Ovary (tissue), 3 donors: ENCODE measurements at regions not wholly inside any gene's neighbourhood (a gene's known extent, or its start where the extent isn't known, plus 50 kb on each side); places are given as distances from the start of the nearest gene placed in this dataset.

ENCODE experiments used
- POLR2A ChIP-seq: fragments of 450-650 bp; IDR thresholded peaks from one replicate; pipeline ENCODE4 v1.6.1; 2017; ENCODE audit warnings: antibody characterized with exemption, mild to moderate bottlenecking, moderate library complexity
- TF ChIP-seq, protein P1 (sequence below), 3 donors: fragments of 450-650 bp in 2 of 3; fragments of 200-600 bp in 1 of 3; IDR thresholded peaks; one replicate each; pipeline versions ENCODE4 v1.5.1 to v1.8.0; 2016 to 2022; ENCODE audit warnings: antibody characterized with exemption in 3 of 3, mild to moderate bottlenecking in 1 of 3
- donor health status: DM: no; HTN: no; CAD: no.

DNA sequence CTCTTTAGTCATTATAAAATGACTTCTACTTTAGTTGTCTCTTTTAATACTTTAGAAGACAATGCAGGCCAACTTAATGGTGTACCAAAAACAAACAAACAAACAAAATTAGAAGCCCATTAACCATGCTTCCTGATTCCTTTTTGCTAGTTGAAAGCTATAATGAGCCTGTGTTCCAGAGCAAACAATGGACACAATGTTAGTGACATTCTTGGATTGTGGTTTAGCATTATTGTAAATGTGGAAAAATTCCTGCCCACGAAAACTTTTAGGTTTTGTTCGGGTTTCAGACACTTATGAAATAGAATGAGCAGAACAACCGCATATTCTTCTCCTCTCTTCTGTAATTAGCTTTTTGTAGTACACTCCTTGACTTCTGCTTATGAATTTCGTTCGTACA lies 1682.7 kb upstream of the PCDH7 start:
- TF ChIP-seq, protein P1, sequence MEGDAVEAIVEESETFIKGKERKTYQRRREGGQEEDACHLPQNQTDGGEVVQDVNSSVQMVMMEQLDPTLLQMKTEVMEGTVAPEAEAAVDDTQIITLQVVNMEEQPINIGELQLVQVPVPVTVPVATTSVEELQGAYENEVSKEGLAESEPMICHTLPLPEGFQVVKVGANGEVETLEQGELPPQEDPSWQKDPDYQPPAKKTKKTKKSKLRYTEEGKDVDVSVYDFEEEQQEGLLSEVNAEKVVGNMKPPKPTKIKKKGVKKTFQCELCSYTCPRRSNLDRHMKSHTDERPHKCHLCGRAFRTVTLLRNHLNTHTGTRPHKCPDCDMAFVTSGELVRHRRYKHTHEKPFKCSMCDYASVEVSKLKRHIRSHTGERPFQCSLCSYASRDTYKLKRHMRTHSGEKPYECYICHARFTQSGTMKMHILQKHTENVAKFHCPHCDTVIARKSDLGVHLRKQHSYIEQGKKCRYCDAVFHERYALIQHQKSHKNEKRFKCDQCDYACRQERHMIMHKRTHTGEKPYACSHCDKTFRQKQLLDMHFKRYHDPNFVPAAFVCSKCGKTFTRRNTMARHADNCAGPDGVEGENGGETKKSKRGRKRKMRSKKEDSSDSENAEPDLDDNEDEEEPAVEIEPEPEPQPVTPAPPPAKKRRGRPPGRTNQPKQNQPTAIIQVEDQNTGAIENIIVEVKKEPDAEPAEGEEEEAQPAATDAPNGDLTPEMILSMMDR (IDR thresholded peaks at IDR 0.05): no peak
- no peak for TF ChIP-seq POLR2A
